ENCODE measurements at regions not wholly inside any gene's neighbourhood (a gene's known extent, or its start where the extent isn't known, plus 50 kb on each side); places are given as distances from the start of the nearest gene placed in this dataset.

DNA sequence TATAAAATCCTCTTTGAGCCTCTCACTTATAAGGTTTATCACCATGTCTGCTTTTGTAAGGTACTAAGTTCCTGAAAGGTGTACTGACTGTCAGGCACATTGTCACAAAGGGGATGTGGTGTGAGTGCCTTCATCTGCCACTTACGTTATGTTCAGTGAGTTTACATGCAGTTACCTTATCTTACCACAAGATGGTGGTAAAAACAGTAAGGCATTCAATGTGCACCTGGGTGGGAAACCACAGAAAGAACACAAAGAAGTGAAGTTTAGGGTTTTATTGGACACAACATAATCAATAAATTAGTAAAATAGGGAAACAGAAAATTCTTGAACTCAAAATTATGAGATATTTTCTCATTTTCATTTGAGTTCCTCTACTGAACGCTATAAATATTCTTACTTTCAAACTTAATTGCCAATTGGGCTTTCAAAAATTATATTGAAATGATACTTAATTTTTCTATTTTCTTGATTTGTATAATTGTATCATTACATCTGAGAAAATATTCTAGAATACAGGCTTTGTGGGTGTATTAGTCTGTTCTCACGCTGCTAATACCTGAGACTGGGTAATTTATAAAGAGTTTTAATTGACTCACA lies 650.8 kb downstream of the PCDH7 start:
- Histone ChIP-seq H2BK12ac (ENCODE audit: insufficient read length, low read depth, low read length) (no peak overlapping the region), H3K79me2 (ENCODE audit: insufficient read depth, low read length) (no peaks in the 10 kb centered on the region), H2BK5ac (ENCODE audit: insufficient read length, low read length) (no peak overlapping the region), H3K23ac (ENCODE audit: insufficient read length, low read depth, low read length) (no peak overlapping the region), H2BK120ac (ENCODE audit: low read depth, low read length, poor library complexity, severe bottlenecking) (no peak overlapping the region), H2AFZ (ENCODE audit: low read length) (no peak overlapping the region), H4K91ac (ENCODE audit: insufficient read length, low read depth, low read length) (no peak overlapping the region), H3T11ph (ENCODE audit: low read length) (no peak overlapping the region), H4K5ac (ENCODE audit: insufficient read length, low read depth, low read length) (no peak overlapping the region), H3K4me2 (ENCODE audit: insufficient read depth, insufficient read length, low read length) (no peak overlapping the region), H3K27ac (ENCODE audit: insufficient read length, low read depth, low read length) (no peak overlapping the region), H3K4ac (ENCODE audit: low read depth, low read length) (no peak overlapping the region), H3K9ac (ENCODE audit: extremely low read depth, insufficient read length, low read length) (no peak overlapping the region), H3K56ac (ENCODE audit: insufficient read length, low read depth, low read length) (no peak overlapping the region), H4K20me1 (ENCODE audit: control insufficient read depth, insufficient read depth, insufficient read length) (no peaks in the 10 kb centered on the region), H2BK15ac (ENCODE audit: low read depth, low read length) (no peak overlapping the region), H2AK5ac (ENCODE audit: insufficient read length, low read length) (no peak overlapping the region), H3K14ac (ENCODE audit: insufficient read depth, low read length) (no peak overlapping the region), H3K79me1 (ENCODE audit: insufficient read depth, low read depth, low read length, poor library complexity, severe bottlenecking) (no peaks in the 10 kb centered on the region), H3K9me3 (ENCODE audit: control insufficient read depth, low read depth, low read length) (no peaks in the 10 kb centered on the region), H3K18ac (ENCODE audit: insufficient read length, low read depth, low read length) (no peak overlapping the region), H3K23me2 (ENCODE audit: insufficient read length, low read depth, low read length, poor library complexity, severe bottlenecking) (no peaks in the 10 kb centered on the region), H3K4me1 (ENCODE audit: insufficient read depth, low read length) (no peaks in the 10 kb centered on the region), H2BK20ac (ENCODE audit: low read depth, low read length, poor library complexity, severe bottlenecking) (no peak overlapping the region), H4K8ac (replicated peaks; ENCODE audit: insufficient read length, low read depth, low read length) (no peak overlapping the region), H3K27me3 (ENCODE audit: insufficient read depth, low read length) (no peaks in the 10 kb centered on the region)
- H3K9me3 Mint-ChIP-seq: peaks cover 0 to 2% of the 10 kb centered on the region in 2 experiments; a peak in 2 of 5 replicates
- H3K4me1 Mint-ChIP-seq: no peaks in the 10 kb centered on the region
- TF ChIP-seq, protein P1, sequence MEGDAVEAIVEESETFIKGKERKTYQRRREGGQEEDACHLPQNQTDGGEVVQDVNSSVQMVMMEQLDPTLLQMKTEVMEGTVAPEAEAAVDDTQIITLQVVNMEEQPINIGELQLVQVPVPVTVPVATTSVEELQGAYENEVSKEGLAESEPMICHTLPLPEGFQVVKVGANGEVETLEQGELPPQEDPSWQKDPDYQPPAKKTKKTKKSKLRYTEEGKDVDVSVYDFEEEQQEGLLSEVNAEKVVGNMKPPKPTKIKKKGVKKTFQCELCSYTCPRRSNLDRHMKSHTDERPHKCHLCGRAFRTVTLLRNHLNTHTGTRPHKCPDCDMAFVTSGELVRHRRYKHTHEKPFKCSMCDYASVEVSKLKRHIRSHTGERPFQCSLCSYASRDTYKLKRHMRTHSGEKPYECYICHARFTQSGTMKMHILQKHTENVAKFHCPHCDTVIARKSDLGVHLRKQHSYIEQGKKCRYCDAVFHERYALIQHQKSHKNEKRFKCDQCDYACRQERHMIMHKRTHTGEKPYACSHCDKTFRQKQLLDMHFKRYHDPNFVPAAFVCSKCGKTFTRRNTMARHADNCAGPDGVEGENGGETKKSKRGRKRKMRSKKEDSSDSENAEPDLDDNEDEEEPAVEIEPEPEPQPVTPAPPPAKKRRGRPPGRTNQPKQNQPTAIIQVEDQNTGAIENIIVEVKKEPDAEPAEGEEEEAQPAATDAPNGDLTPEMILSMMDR (conservative IDR thresholded peaks at IDR 0.05): peak; percentile 78
- no CpG with 5 or more reads among the region's 3 CpGs for WGBS (ENCODE audit: extremely low coverage, insufficient read length, low lambda C conversion rate)
- no peak overlapping the region for H3K27ac Mint-ChIP-seq
- H3K36me3 Mint-ChIP-seq (ENCODE audit: insufficient read depth in 1 of 3, low read depth in 3 of 3): peaks cover 0 to 5% (median 2%) of the 10 kb centered on the region in 3 experiments; a peak in 2 of 7 replicates
- no peak for DNase-seq
- H3K27me3 Mint-ChIP-seq (ENCODE audit: low read depth): no peaks in the 10 kb centered on the region
- H3K4me3 Mint-ChIP-seq: no peak overlapping the region

Measured in H9 (cell line).